GM21390 (cell line): ENCODE measurements at regions not wholly inside any gene's neighbourhood (a gene's known extent, or its start where the extent isn't known, plus 50 kb on each side); places are given as distances from the start of the nearest gene placed in this dataset.

Source experiments
- ATAC-seq: cut with Tn5 transposase; IDR thresholded peaks from one replicate; pipeline ENCODE4 v1.9.1; 2021; ENCODE audit not compliant: unreplicated experiment

GRCh38 chr1:164951508-164951907 lies 392.5 kb downstream of the PBX1 start:
- no peak for ATAC-seq

GRCh38 chr1:164950541-164950986 lies 391.6 kb downstream of the PBX1 start:
- no peak for ATAC-seq

GRCh38 chr1:164949771-164950471 lies 390.9 kb downstream of the PBX1 start:
- ATAC-seq = no peak

- no peak for ATAC-seq
These were observed 389.1 kb downstream of the PBX1 start for GRCh38 chr1:164948101-164948500.

- ATAC-seq = no peak
These were observed 378.3 kb downstream of the PBX1 start for GRCh38 chr1:164937291-164937690.

- ATAC-seq = no peak
These were observed 373.6 kb downstream of the PBX1 start for GRCh38 chr1:164932580-164932979.

- ATAC-seq = no peak
These were observed 371.8 kb downstream of the PBX1 start for GRCh38 chr1:164930833-164931232.

- ATAC-seq = no peak
These were observed 371.3 kb downstream of the PBX1 start for GRCh38 chr1:164930241-164930640.

- no peak for ATAC-seq
These were observed 369.3 kb downstream of the PBX1 start for GRCh38 chr1:164928232-164928812.

- ATAC-seq = no peak
These were observed 367.1 kb downstream of the PBX1 start for GRCh38 chr1:164926107-164926506.

GRCh38 chr1:164922585-164922984 lies 363.6 kb downstream of the PBX1 start:
- no peak for ATAC-seq

- ATAC-seq = no peak
These were observed 362.5 kb downstream of the PBX1 start for GRCh38 chr1:164921493-164921892.

- no peak for ATAC-seq
These were observed 359.2 kb downstream of the PBX1 start for GRCh38 chr1:164918140-164918539.

- ATAC-seq = no peak
These were observed 355.2 kb downstream of the PBX1 start for GRCh38 chr1:164914208-164914607.

- no peak for ATAC-seq
These were observed 353.3 kb downstream of the PBX1 start for GRCh38 chr1:164912290-164912689.

- ATAC-seq = no peak
These were observed 351.7 kb downstream of the PBX1 start for GRCh38 chr1:164910671-164911070.

GRCh38 chr1:164907666-164908065 lies 348.7 kb downstream of the PBX1 start:
- no peak for ATAC-seq

GRCh38 chr1:164905869-164906268 lies 346.9 kb downstream of the PBX1 start:
- no peak for ATAC-seq

GRCh38 chr1:164902491-164902890 lies 343.5 kb downstream of the PBX1 start:
- no peak for ATAC-seq
